A673 (cell line): ENCODE measurements at regions not wholly inside any gene's neighbourhood (a gene's known extent, or its start where the extent isn't known, plus 50 kb on each side); places are given as distances from the start of the nearest gene placed in this dataset.

Experiments used
- BruUV-seq: library from RNA; stranded (reverse); fragments of 400-500 nt; replicated peaks from 2 replicates; lab custom pipeline; 2021; lab: Mats Ljungman, UMichigan
- CTCF ChIA-PET: fragments of 300-600 bp; sonication (Branson Sonifier 250); formaldehyde crosslinking; loops from one replicate; lab custom pipeline; 2022; ENCODE audit warnings: antibody characterized with exemption; lab: Charles Lee
- POLR2A ChIA-PET: fragments of 300-600 bp; sonication (Branson Sonifier 250); formaldehyde crosslinking; loops from one replicate; lab custom pipeline; 2022; ENCODE audit warnings: antibody characterized with exemption; ENCODE audit not compliant: low non-redundant PET; lab: Charles Lee
- DNase-seq: peaks from one replicate; pipeline ENCODE4 v3.0.0-alpha.2; 2015; ENCODE audit warnings: low spot score
- H3K27ac ChIP-seq: fragments of 200-600 bp; sonication (generic); 2 replicates; pipeline ENCODE4 v1.5.1; 2016; ENCODE audit warnings: mixed run types, low read depth, mild to moderate bottlenecking, mixed read lengths, antibody characterized with exemption, low read length; ENCODE audit not compliant: poor library complexity, severe bottlenecking
- H3K27me3 ChIP-seq: fragments of 200-600 bp; sonication (generic); replicated peaks from 2 replicates; pipeline ENCODE4 v1.6.1; 2017; ENCODE audit warnings: mixed run types, low read depth, mild to moderate bottlenecking, mixed read lengths, antibody characterized with exemption, low read length; ENCODE audit not compliant: insufficient read depth, poor library complexity
- H3K36me3 ChIP-seq: fragments of 200-600 bp; sonication (generic); 2 replicates; pipeline ENCODE4 v1.6.1; 2016; ENCODE audit warnings: mixed run types, mild to moderate bottlenecking, mixed read lengths, antibody characterized with exemption, low read length; ENCODE audit not compliant: insufficient read depth, poor library complexity, severe bottlenecking
- H3K4me1 ChIP-seq: fragments of 200-600 bp; sonication (generic); 2 replicates; pipeline ENCODE4 v1.6.1; 2017; ENCODE audit warnings: mixed run types, mild to moderate bottlenecking, mixed read lengths, antibody characterized with exemption, low read length; ENCODE audit not compliant: insufficient read depth, poor library complexity, severe bottlenecking
- H3K4me3 ChIP-seq: fragments of 200-600 bp; sonication (generic); 2 replicates; pipeline ENCODE4 v1.5.1; 2016; ENCODE audit warnings: low read depth, mixed run types, mild to moderate bottlenecking, mixed read lengths, low read length; ENCODE audit not compliant: poor library complexity, severe bottlenecking
- H3K9me3 ChIP-seq: fragments of 200-600 bp; sonication (generic); 2 replicates; pipeline ENCODE4 v1.6.1; 2016; ENCODE audit warnings: mixed run types, low read depth, mild to moderate bottlenecking, mixed read lengths, antibody characterized with exemption, low read length; ENCODE audit not compliant: poor library complexity, severe bottlenecking
- CTCF ChIP-seq: fragments of 300-800, 200-600 bp; sonication (generic); conservative IDR thresholded peaks from 2 replicates; pipeline ENCODE4 v1.5.1; 2017; ENCODE audit warnings: low read depth, mild to moderate bottlenecking, antibody characterized with exemption, low read length, moderate library complexity, mixed read lengths
- EZH2 ChIP-seq: fragments of 200-600 bp; sonication (generic); IDR thresholded peaks from 2 replicates; pipeline ENCODE4 v1.6.1; 2017; ENCODE audit warnings: borderline replicate concordance, low read depth, mild to moderate bottlenecking, mixed read lengths, antibody characterized with exemption, low read length; ENCODE audit not compliant: poor library complexity, severe bottlenecking
- intact Hi-C: fragments of 100-400 bp; cut with micrococcal nuclease; formaldehyde crosslinking; loops from one replicate; pipeline ENCODE4 v1.10.0; 2022; ENCODE audit not compliant: unreplicated experiment

- ChIA-PET POLR2A (no interaction called here), CTCF (interaction anchor here (0.7 kb wide), 1 partner anchor 105 kb away, joined by 3 read pairs; no protein-coding TSS in a partner anchor)
- no peak overlapping the region for H3K4me3 ChIP-seq
- no peaks in the 10 kb centered on the region for H3K36me3 ChIP-seq
- TF ChIP-seq EZH2 (no peak), CTCF (no peak)
- BruUV-seq = no TSS peak
- DNase-seq = peak; percentile 51
- H3K27ac ChIP-seq = no peak overlapping the region
- H3K27me3 ChIP-seq = no peaks in the 10 kb centered on the region
- H3K4me1 ChIP-seq = peaks cover under 1% of the 10 kb centered on the region
- intact Hi-C loops = no loop called here
- H3K9me3 ChIP-seq = no peaks in the 10 kb centered on the region
Measured at GRCh38 chr15:94053626-94054025, 177.7 kb upstream of the MCTP2 start.

GRCh38 chr15:94052711-94053110 is 178.7 kb upstream of the MCTP2 start:
- no TSS peak for BruUV-seq
- Histone ChIP-seq H3K4me1 (peaks cover 9% of the 10 kb centered on the region), H3K27ac (no peak overlapping the region), H3K36me3 (no peaks in the 10 kb centered on the region), H3K9me3 (no peaks in the 10 kb centered on the region), H3K27me3 (no peaks in the 10 kb centered on the region), H3K4me3 (no peak overlapping the region)
- POLR2A ChIA-PET = no interaction called here
- CTCF ChIA-PET = interaction anchor here (0.7 kb wide), 1 partner anchor 104 kb away, joined by 3 read pairs; no protein-coding TSS in a partner anchor
- intact Hi-C loops = no loop called here
- TF ChIP-seq EZH2 (no peak), CTCF (no peak)
- DNase-seq = no peak

GRCh38 chr15:94047566-94047965 is 183.8 kb upstream of the MCTP2 start:
- Histone ChIP-seq H3K4me1 (peaks cover 19% of the 10 kb centered on the region), H3K9me3 (no peaks in the 10 kb centered on the region), H3K27me3 (no peaks in the 10 kb centered on the region), H3K36me3 (no peaks in the 10 kb centered on the region), H3K4me3 (no peak overlapping the region), H3K27ac (no peak overlapping the region)
- TF ChIP-seq EZH2 (no peak), CTCF (no peak)
- no TSS peak for BruUV-seq
- CTCF ChIA-PET = no interaction called here
- peak; percentile 52 for DNase-seq
- intact Hi-C loops = no loop called here
- POLR2A ChIA-PET = no interaction called here
